HUES64 (cell line): ENCODE measurements at regions not wholly inside any gene's neighbourhood (a gene's known extent, or its start where the extent isn't known, plus 50 kb on each side); places are given as distances from the start of the nearest gene placed in this dataset.

Source experiments
- H3K27ac ChIP-seq: 2 replicates; pipeline ENCODE4 v1.7.0; 2013; ENCODE audit warnings: low read depth, low read length, inconsistent platforms
- H3K27me3 ChIP-seq: 2 replicates; pipeline ENCODE4 v1.6.1; 2013; ENCODE audit warnings: mild to moderate bottlenecking, low read length; ENCODE audit not compliant: insufficient read depth
- H3K36me3 ChIP-seq: 2 replicates; pipeline ENCODE4 v1.6.1; 2013; ENCODE audit warnings: mild to moderate bottlenecking, low read length; ENCODE audit not compliant: insufficient read depth
- H3K4me1 ChIP-seq: 2 replicates; pipeline ENCODE4 v1.6.1; 2013; ENCODE audit warnings: mild to moderate bottlenecking, low read length, moderate library complexity; ENCODE audit not compliant: insufficient read depth
- H3K4me3 ChIP-seq: 2 replicates; pipeline ENCODE4 v1.5.1; 2013; ENCODE audit warnings: mild to moderate bottlenecking, low read length, moderate library complexity
- H3K9ac ChIP-seq: 2 replicates; pipeline ENCODE4 v1.6.1; 2013; ENCODE audit warnings: mild to moderate bottlenecking, low read depth, low read length
- H3K9me3 ChIP-seq: 2 replicates; pipeline ENCODE4 v1.6.1; 2013; ENCODE audit warnings: low read depth, low read length; ENCODE audit not compliant: insufficient read depth
- WGBS: fragments of 150-250, 120-280 bp; methylation state at CpG from one replicate; pipeline ENCODE4 v1.1.7; 2013; ENCODE audit warnings: missing lambda C conversion rate; 5-methylcytosine and 5-hydroxymethylcytosine counted together

DNA sequence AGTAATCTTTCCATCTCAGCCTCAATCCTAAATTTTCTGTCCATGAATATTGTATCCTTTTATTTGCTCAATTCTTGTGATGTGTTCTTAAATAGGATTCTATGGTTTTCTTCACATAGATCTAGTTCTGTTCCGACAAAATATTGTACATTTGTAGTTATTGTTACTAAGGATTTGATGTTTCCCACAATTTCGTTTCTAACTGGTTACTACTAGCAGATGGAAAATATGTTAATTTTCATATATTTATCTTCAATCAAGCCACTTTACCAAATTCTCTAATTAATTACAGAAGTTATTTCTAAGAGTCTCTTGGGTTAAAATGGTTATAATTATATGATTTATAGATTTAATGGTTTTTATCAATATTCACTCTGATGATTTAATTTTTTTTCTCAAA, 60.3 kb downstream of the SEC61B start:
- no CpG with 5 or more reads among the region's 2 CpGs for WGBS
- Histone ChIP-seq H3K9ac (no peak overlapping the region), H3K4me1 (no peaks in the 10 kb centered on the region), H3K4me3 (no peak overlapping the region), H3K36me3 (no peaks in the 10 kb centered on the region), H3K9me3 (no peaks in the 10 kb centered on the region), H3K27ac (no peak overlapping the region), H3K27me3 (no peaks in the 10 kb centered on the region)

DNA sequence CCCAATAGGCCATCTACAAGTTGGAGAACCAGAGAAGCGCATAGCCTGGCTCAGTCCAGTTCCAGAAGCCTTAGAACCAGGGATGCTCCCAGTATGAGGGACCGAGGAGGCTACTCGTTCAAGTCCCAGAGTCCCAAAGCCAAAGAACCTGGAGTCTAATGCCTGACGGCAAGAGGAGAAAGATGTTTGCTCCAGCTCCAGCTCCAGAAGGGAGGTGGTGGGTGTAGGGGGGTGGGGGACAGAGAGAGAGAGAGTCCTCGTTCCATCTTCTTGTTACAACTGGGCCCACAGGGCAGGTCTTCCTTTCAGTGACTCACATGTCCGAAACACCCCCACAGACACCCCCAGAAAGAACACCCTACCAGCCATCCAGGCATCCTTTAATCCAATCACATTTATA, 63.9 kb downstream of the SEC61B start:
- Histone ChIP-seq H3K36me3 (no peaks in the 10 kb centered on the region), H3K27me3 (no peaks in the 10 kb centered on the region), H3K4me1 (no peaks in the 10 kb centered on the region), H3K9ac (no peak overlapping the region), H3K4me3 (no peak overlapping the region), H3K27ac (no peak overlapping the region), H3K9me3 (no peaks in the 10 kb centered on the region)
- 92% methylated on average over 6 of the region's 6 CpGs for WGBS

DNA sequence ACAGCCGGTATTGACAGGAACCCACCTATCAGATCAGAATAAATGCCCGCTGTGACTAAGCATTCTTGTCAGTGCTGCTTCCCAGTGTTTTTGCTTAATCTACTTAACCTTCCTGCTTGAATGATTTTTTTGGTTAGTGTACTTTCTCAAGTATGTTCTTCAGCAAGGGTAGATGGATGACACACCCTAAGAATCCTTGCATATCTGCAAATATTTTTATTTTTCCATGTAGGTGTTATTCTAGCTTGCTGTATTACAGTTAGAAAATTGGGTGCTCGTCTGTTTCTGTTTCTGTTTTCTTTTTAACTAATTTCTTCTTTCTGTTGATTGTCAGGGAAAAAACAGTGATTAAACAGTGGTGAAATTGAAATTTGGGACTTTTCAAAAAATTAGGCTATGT, 64.5 kb downstream of the SEC61B start:
- Histone ChIP-seq H3K36me3 (no peaks in the 10 kb centered on the region), H3K9ac (no peak overlapping the region), H3K27ac (no peak overlapping the region), H3K4me1 (no peaks in the 10 kb centered on the region), H3K27me3 (no peaks in the 10 kb centered on the region), H3K9me3 (no peaks in the 10 kb centered on the region), H3K4me3 (no peak overlapping the region)
- WGBS, result 88% methylated on average over 3 of the region's 3 CpGs

GRCh38 chr9:99287641-99288040, 65.6 kb downstream of the SEC61B start:
- no peak overlapping the region for H3K4me3 ChIP-seq
- WGBS, result 93% methylated on average over 2 of the region's 2 CpGs

DNA sequence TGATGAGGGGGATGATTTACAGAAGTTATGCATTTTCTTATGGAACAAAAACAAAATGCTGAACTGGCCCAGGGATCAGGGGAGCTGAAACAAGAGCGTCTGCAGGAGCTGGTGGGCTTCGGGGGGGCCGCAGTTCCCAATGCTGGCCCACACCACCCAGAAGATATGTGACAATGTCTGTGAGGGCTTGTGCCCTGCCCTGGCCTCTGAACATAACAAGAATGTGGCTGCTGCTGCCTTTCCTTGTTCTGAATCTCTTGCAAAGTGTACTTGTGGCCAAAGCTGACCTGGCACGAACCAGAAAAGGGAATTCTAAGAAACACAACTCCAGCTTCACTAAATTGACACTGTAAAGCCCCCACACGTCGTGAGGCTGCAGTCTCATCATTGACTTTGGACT, 66.7 kb downstream of the SEC61B start:
- Histone ChIP-seq H3K27ac (no peak overlapping the region), H3K9ac (no peak overlapping the region), H3K4me1 (no peaks in the 10 kb centered on the region), H3K36me3 (no peaks in the 10 kb centered on the region), H3K9me3 (no peaks in the 10 kb centered on the region), H3K27me3 (no peaks in the 10 kb centered on the region), H3K4me3 (no peak overlapping the region)
- 64% methylated on average over 6 of the region's 6 CpGs for whole genome bisulfite sequencing

More at GRCh38 chr9:99287641-99288040, 65.6 kb downstream of the SEC61B start:
- no peaks in the 10 kb centered on the region for H3K36me3 ChIP-seq
- H3K9me3 ChIP-seq, result no peaks in the 10 kb centered on the region
- no peaks in the 10 kb centered on the region for H3K27me3 ChIP-seq
- no peak overlapping the region for H3K9ac ChIP-seq
- H3K27ac ChIP-seq, result no peak overlapping the region
- no peaks in the 10 kb centered on the region for H3K4me1 ChIP-seq

- Histone ChIP-seq H3K9me3 (no peaks in the 10 kb centered on the region), H3K27ac (no peak overlapping the region), H3K27me3 (no peaks in the 10 kb centered on the region), H3K9ac (no peak overlapping the region), H3K36me3 (no peaks in the 10 kb centered on the region), H3K4me1 (peaks cover 23% of the 10 kb centered on the region), H3K4me3 (no peak overlapping the region)
- WGBS, result 85% methylated on average over 7 of the region's 8 CpGs
These were observed 72.9 kb downstream of the SEC61B start for GRCh38 chr9:99294850-99295461.

DNA sequence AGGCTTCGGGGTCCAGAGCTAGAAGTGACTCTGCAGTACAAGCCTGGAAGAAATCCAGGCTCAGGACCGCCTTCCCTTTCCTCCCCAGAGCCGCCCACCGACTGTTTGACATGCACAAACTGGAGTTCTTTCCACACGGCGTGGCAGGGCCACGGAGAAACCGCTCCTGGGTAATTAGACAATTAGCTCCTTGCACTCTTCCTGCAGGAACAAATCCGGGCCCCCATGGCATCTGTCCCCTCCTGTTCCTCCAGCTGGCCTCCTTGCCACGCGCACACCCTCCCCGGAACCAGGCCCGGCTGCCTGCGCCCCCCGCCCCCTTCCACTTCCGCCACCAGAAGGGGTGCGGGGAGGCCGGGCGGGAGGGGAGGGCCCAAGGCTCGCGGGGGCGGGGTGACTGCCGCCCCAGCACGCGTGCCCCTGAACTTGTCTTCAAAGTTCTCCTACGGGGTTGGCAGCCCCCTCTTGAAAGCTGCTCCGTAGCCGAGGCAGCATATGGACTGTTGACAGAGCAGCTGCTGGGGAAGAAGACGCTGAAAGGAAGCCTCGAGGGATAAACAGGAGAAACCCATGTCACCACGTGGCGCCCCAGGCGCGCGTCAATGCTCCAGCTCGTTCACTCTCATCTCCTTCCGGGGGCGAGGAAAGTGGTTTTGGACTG, 74.3 kb downstream of the SEC61B start:
- no peaks in the 10 kb centered on the region for H3K36me3 ChIP-seq
- no peaks in the 10 kb centered on the region for H3K9me3 ChIP-seq
- no peak overlapping the region for H3K4me3 ChIP-seq
- H3K9ac ChIP-seq, result no peak overlapping the region
- 94% methylated on average over 38 of the region's 38 CpGs for WGBS
- H3K27me3 ChIP-seq, result no peaks in the 10 kb centered on the region
- peaks cover 29% of the 10 kb centered on the region for H3K4me1 ChIP-seq
- H3K27ac ChIP-seq, result no peak overlapping the region

GRCh38 chr9:99298614-99299013, 76.5 kb downstream of the SEC61B start:
- no peak overlapping the region for H3K4me3 ChIP-seq
- no peaks in the 10 kb centered on the region for H3K27me3 ChIP-seq
- peak overlapping the region; percentile 0; the same call in 1 of the 2 replicates for H3K27ac ChIP-seq
- WGBS, result 65% methylated on average over 7 of the region's 7 CpGs
- no peak overlapping the region for H3K9ac ChIP-seq
- no peaks in the 10 kb centered on the region for H3K9me3 ChIP-seq
- H3K36me3 ChIP-seq, result no peaks in the 10 kb centered on the region
- peaks cover 29% of the 10 kb centered on the region for H3K4me1 ChIP-seq

DNA sequence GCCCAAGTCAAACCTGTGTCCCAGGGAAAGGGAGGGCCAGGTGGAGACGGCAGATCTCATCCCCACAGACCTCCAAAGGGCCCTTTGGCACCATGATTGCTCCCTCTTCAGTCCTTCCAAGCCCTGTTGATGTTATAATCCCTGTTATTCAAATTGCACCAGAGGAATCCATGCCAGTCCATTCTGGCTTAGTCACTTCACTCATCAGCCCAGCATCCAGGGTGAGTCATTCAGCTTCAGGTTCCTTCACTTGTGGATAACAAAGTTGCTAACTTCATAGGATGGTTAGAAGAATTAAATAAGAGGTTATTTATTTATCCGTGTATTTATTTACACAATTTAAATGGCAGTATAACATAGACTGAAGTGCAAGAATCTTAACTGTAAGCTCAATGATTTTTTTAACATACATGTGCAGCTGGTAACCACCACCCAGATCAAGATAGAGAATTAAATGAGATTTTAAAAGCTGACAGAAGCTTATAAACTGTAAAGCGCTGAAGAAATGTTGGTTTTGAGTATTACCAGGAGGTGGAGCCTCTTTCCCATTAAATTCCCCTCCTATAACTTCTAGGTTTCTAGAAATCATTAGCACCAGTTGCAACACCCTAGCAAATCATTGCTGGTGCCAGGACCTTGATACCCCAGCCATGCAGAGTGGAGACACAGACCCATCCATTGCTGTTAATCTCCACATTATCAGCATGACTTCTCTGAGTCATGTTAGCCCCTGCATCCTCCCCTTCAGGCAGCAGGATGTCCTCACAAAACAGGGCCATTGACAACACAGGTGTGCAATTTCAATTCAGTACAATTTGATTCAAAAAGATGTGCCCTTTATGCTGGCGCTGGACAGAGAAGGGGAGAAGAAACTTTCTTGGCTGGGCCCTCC, 77.4 kb downstream of the SEC61B start:
- Histone ChIP-seq H3K4me3 (no peak overlapping the region), H3K9ac (no peak overlapping the region), H3K27ac (peak overlapping the region; percentile 0; the same call in 1 of the 2 replicates), H3K27me3 (no peaks in the 10 kb centered on the region), H3K4me1 (peaks cover 29% of the 10 kb centered on the region), H3K9me3 (no peaks in the 10 kb centered on the region), H3K36me3 (no peaks in the 10 kb centered on the region)
- WGBS, result 81% methylated on average over 2 of the region's 4 CpGs

- Histone ChIP-seq H3K9ac (no peak overlapping the region), H3K9me3 (no peaks in the 10 kb centered on the region), H3K27me3 (no peaks in the 10 kb centered on the region), H3K4me3 (no peak overlapping the region), H3K36me3 (no peaks in the 10 kb centered on the region), H3K27ac (no peak overlapping the region), H3K4me1 (peaks cover 29% of the 10 kb centered on the region)
- WGBS, result 0% methylated on average over 1 of the region's 1 CpG
These were observed 78.0 kb downstream of the SEC61B start for GRCh38 chr9:99300103-99300439.

GRCh38 chr9:99300603-99301002, 78.5 kb downstream of the SEC61B start:
- Histone ChIP-seq H3K27ac (no peak overlapping the region), H3K9ac (no peak overlapping the region), H3K27me3 (no peaks in the 10 kb centered on the region), H3K9me3 (no peaks in the 10 kb centered on the region), H3K4me1 (peaks cover 29% of the 10 kb centered on the region), H3K36me3 (no peaks in the 10 kb centered on the region), H3K4me3 (no peak overlapping the region)
- 74% methylated on average over 2 of the region's 3 CpGs for WGBS
